ENCODE measurements at regions not wholly inside any gene's neighbourhood (a gene's known extent, or its start where the extent isn't known, plus 50 kb on each side); places are given as distances from the start of the nearest gene placed in this dataset.
A peak's percentile ranks its signal among the peaks of the same experiment; 100 is the strongest.

DNA sequence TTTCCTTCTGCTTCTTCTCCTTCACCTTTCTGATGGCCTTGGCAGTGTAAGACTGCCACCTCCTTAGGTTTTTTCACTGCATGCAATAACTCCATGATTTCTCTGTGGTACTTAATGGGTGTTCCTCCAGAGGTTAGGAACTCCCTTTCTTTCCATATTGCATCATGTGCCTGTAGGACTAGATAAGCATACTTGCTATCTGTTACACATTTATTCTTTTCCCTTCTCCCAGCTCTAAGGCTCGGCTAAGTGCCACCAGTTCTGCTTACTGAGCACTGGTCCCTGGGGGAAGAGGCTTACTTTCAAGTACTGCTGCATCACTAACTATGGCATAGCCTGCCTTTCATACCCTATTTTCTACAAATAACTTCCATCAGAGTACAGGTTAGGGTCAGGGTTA, 351.8 kb downstream of the OTOL1 start:
- ATAC-seq (no peak), FAIRE-seq (no peak), DNase-seq (ENCODE audit: low read depth in 1 of 2, low spot score in 1 of 2) (no peak)
- H3K4me3 ChIP-seq, result no peak overlapping the region
- no peaks in the 10 kb centered on the region for H3K4me1 ChIP-seq
- no peaks in the 10 kb centered on the region for H3K9me3 ChIP-seq
- ChIA-PET POLR2A (no interaction called here), CTCF (no interaction called here)
- no peak for TF ChIP-seq CHD4 (IDR thresholded peaks at IDR 0.05; ENCODE audit: borderline replicate concordance)
- no peak for TF ChIP-seq RNF2 (IDR thresholded peaks at IDR 0.05; ENCODE audit: borderline replicate concordance, low read depth)
- TF ChIP-seq HOXB5 (CRISPR knock-in tag; IDR thresholded peaks at IDR 0.05), result no peak
- no peak for TF ChIP-seq HOXB13 (CRISPR knock-in tag; IDR thresholded peaks at IDR 0.05; ENCODE audit: low read depth)
- TF ChIP-seq CBX2 (IDR thresholded peaks at IDR 0.05; ENCODE audit: borderline replicate concordance, low read depth), result no peak
- no peak for TF ChIP-seq ESRRA (IDR thresholded peaks at IDR 0.05; ENCODE audit: borderline replicate concordance, low read length)
- TF ChIP-seq JUNB (IDR thresholded peaks at IDR 0.05), result no peak
- no peak overlapping the region for H3K27ac ChIP-seq
- no peak overlapping the region for H3K4me2 ChIP-seq
- WGBS (ENCODE audit: missing lambda C conversion rate), result 33% methylated on average over 1 of the region's 1 CpG

GRCh38 chr3:161851941-161852566, 355.4 kb downstream of the OTOL1 start:
- H3K27ac ChIP-seq, result no peak overlapping the region
- POLR2A ChIA-PET, result no interaction called here
- H3K4me1 ChIP-seq, result no peaks in the 10 kb centered on the region
- 26% methylated on average over 8 of the region's 8 CpGs for WGBS (ENCODE audit: missing lambda C conversion rate)
- peak in 1 of 2 experiments; percentile 83; a peak in 3 of 6 replicates for ATAC-seq
- peak; percentile 2 to 53 for DNase-seq (ENCODE audit: low read depth in 1 of 2, low spot score in 1 of 2)
- H3K4me3 ChIP-seq, result no peak overlapping the region
- H3K9me3 ChIP-seq, result no peaks in the 10 kb centered on the region
- FAIRE-seq, result no peak
- H3K4me2 ChIP-seq, result no peak overlapping the region
- TF ChIP-seq CTCF (IDR thresholded peaks at IDR 0.05) (peak; percentile 64), RCOR1 (IDR thresholded peaks at IDR 0.05; ENCODE audit: low read depth, low read length) (no peak), RAD21 (conservative IDR thresholded peaks at IDR 0.05 in 1 of 2, IDR thresholded peaks at IDR 0.05 in 1 of 2) (peak; percentile 72 to 82), SMC3 (IDR thresholded peaks at IDR 0.05) (peak; percentile 57)
- CTCF ChIA-PET, result interaction anchor here (0.8 to 1.0 kb wide), 5 partner anchors 8 to 298 kb away, joined by 3 to 7 read pairs (median 3); no protein-coding TSS in a partner anchor

DNA sequence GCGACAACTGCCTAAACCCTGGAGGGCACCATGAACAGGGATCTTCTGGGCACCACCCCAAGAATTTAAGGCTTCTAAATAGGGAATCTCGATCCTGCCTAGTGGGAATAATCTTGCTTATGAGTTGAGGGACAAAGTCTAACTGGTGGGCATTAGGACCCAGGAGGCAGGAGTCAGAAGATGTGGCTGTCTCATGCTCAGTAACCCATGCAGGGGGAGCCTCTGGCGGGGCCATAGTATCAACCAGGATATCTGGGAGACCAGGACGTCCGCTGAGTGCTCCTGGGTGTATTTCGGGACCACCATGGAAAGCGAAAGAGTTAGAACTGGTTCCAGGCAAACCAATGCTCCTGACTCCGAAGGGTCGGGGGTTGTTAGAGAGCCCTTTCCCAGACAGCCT, 356.1 kb downstream of the OTOL1 start:
- Histone ChIP-seq H3K4me1 (no peaks in the 10 kb centered on the region), H3K4me2 (no peak overlapping the region), H3K4me3 (no peak overlapping the region), H3K9me3 (no peaks in the 10 kb centered on the region), H3K27ac (no peak overlapping the region)
- ChIA-PET CTCF (interaction anchor here (0.8 to 1.0 kb wide), 3 partner anchors 11 to 49 kb away, joined by 3 to 7 read pairs (median 4); no protein-coding TSS in a partner anchor), POLR2A (no interaction called here)
- ATAC-seq (no peak), FAIRE-seq (no peak), DNase-seq (ENCODE audit: low read depth in 1 of 2, low spot score in 1 of 2) (no peak)
- no peak for TF ChIP-seq RNF2 (IDR thresholded peaks at IDR 0.05; ENCODE audit: borderline replicate concordance, low read depth)
- no peak for TF ChIP-seq FOXS1 (CRISPR knock-in tag; IDR thresholded peaks at IDR 0.05)
- 73% methylated on average over 9 of the region's 9 CpGs for WGBS (ENCODE audit: missing lambda C conversion rate)

GRCh38 chr3:161854232-161854771, 357.7 kb downstream of the OTOL1 start:
- ATAC-seq (peak in 1 of 2 experiments; percentile 66; a peak in 3 of 6 replicates), FAIRE-seq (no peak), DNase-seq (ENCODE audit: low read depth in 1 of 2, low spot score in 1 of 2) (peak in 1 of 2 experiments; percentile 73)
- CTCF ChIA-PET, result interaction anchor here (1.6 kb wide), 1 partner anchor 12 kb away, joined by 4 read pairs; no protein-coding TSS in a partner anchor
- Histone ChIP-seq H3K9me3 (no peaks in the 10 kb centered on the region), H3K4me2 (no peak overlapping the region), H3K27ac (no peak overlapping the region), H3K4me3 (no peak overlapping the region), H3K4me1 (no peaks in the 10 kb centered on the region)
- POLR2A ChIA-PET, result no interaction called here
- 73% methylated on average over 6 of the region's 7 CpGs for WGBS (ENCODE audit: missing lambda C conversion rate)
- TF ChIP-seq PHF8 (IDR thresholded peaks at IDR 0.05; ENCODE audit: borderline replicate concordance, low read depth) (no peak), REST (IDR thresholded peaks at IDR 0.05) (no peak), FOSL2 (IDR thresholded peaks at IDR 0.05) (no peak), FOSL2 (CRISPR knock-in tag; IDR thresholded peaks at IDR 0.05) (peak; percentile 43), MAFK (IDR thresholded peaks at IDR 0.05; ENCODE audit: partially characterized antibody) (no peak), SREBF2 (IDR thresholded peaks at IDR 0.05) (no peak), CHD4 (IDR thresholded peaks at IDR 0.05; ENCODE audit: borderline replicate concordance) (no peak), CTCF (IDR thresholded peaks at IDR 0.05) (no peak), BCL3 (IDR thresholded peaks at IDR 0.05) (no peak), ZC3H11A (IDR thresholded peaks at IDR 0.05) (no peak)

Measured in A549 (cell line).